Stimulated activated CD8-positive, alpha-beta memory T cell treated with anti-CD3 and anti-CD28 coated beads, Interleukin-2, amount 100 ng/mL, for 1 hour (primary cell): ENCODE measurements at regions not wholly inside any gene's neighbourhood (a gene's known extent, or its start where the extent isn't known, plus 50 kb on each side); places are given as distances from the start of the nearest gene placed in this dataset.
"Not testable (repeated sequence)": the region's sequence is repeated elsewhere in the genome, so short reads cannot be mapped to it uniquely, and the experiment has no call there.

Experiments
- DNase-seq, 2 donors: peaks; one replicate each; pipeline ENCODE4 v3.0.0-alpha.2; 2020; ENCODE audit warnings: low read depth in 2 of 2

DNA sequence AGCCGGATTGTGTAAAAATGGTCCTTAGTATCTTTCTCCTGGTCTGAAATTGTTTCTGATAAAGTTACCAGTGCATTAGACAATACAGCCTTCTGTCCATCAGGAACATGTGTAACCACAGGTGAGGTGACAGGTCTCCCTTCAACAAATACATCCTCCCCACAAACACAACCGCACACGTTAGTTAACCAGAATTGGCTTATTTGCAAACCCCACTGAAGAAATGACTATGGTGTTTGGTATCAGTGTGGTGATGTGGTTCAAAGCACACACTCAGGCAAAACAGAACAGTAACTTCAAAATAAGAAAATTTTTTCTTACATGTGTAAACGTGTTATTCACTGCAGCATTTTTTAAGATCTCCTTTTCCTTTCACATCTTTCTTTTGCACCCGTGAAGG lies 517.2 kb upstream of the NR5A2 start:
- DNase-seq, result no peak

DNA sequence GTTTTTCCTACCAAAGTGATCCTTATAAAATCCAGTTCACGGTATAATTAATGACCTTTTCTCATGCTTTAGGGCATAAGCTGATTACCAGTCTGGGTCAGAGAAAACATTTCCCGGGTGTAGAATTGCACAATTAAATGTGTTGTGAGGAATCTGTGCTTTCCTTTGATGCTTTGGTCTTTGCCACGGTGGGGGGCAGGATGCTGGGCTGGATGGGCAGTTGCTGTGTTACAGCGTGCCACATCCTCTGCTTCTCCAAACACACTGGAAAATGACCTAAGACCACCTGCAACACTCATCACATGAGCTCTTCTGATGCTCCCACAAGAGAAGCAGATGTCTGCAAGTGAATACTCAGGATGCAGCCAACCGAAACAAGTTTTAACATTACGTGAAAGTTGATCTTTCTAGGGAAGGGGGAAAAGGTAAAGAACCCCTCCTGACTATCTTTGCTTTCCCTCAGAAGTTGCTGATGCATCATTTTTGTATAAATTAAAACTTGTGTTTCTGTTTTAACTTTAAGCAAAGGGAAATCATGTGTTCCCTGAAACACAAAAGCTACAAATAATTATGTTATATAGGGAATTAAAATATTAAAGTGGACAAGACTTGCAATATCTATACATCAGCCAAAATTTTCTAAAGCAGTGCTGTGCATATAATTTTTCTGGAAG lies 515.3 kb upstream of the NR5A2 start:
- DNase-seq, result no peak

DNA sequence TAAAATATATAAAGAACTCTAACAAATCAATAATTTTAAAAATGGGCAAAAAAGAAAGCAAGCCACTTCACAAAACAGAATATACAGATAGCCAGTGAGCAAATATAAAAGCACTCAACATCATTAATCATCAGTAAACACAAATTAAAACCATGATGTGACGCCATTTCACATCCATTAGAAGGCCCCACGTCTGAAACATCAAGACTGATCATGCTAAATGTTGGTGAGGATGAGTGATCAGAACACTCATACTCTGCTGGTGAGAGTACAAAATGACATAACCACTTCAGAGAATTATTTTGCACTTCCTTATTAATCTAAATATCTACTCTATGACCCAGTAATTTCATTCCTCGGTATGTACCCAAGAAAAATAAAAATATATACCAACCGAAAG lies 512.2 kb upstream of the NR5A2 start:
- DNase-seq, result no peak

DNA sequence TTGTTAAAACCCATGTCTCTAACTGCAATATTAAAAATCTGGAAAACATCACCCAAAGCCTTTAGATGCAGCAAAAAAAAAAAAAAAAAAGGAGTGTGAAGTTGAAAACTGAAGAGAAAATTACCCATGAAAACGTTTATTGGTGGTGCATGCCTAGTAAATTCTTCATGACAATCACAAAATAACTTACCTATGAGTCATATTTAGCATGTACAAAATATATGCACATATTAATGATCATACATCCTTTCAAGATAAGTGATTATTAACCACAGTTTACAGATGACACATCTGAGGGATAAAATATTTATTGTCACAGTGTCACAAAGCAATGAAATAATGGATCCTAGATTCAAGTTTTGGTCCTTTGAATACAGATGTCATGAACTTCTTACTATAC lies 505.2 kb upstream of the NR5A2 start:
- DNase-seq, result no peak

DNA sequence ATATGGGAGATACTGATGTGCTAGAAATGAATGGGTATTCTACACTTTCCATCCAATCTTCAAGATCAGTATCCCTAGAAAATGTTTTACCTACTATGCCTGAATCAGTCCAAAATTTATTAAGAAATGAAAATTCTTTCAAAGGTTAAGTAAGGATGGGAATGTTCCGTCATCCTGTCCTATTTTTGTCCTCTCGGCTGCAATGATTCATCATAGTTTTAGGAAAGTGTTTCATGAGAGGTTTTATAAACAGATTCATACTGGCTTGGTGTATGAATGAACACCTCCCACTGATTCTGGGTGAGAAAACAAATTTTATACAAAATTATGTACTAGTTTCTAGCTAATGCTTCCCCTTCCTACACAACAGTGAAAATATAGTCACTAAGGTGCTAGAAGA lies 504.6 kb upstream of the NR5A2 start:
- no peak for DNase-seq

DNA sequence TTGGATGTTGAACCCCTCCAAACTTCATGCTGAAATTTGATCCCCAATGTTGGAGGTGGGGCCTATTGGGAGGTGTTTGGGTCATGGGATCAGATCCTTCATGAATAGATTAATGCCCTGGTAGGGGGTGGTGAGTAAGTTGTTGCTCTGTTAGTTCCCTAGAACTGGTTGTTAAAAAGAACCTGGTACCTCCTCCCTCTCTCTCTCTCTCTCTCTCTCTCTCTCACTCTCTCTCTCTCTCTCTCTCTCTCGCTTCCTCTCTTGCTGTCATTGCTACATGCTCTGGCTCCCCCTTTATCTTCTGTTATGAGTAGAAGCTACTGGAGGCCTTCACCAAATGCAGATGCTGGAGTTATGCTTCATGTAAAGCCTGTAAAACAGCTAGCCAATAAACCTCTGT lies 498.2 kb upstream of the NR5A2 start:
- no peak for DNase-seq

DNA sequence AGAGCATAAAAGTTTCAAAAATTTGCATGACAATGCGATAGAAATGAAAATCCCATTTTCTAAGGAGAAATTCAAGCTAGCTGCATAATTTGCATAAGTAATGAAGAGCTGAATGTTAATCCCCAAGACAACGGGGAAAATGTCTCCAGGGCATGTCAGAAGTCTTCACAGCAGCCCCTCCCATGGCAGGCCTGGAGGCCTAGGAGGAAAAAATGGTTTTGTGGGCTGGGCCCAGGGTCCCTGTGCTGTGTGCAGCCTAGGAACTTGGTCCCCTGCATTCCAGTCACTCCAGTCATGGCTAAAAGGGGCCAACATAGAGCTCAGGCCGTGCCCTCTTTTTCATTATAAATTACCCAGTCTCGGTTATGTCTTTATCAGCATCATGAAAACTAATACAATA lies 494.1 kb upstream of the NR5A2 start:
- not testable (repeated sequence) for DNase-seq

DNA sequence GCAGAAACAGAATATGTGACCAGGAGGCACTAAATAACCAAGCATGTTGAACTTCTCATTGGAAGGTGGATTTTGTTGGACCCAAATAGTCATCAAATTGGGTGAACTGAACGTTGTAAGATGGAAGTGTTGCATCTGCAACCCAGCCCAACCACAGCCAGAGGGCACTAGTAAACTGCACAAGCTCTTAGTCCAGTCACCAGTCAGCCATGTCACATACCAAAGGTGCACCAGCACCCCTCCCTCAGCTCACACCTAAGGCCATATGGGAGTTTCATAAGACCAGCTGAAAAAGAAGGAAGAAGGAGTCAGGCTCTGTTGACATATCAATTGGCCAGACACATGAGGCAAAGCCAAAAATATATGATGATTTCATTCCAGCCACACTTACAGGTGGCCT lies 481.7 kb upstream of the NR5A2 start:
- DNase-seq, result no peak

DNA sequence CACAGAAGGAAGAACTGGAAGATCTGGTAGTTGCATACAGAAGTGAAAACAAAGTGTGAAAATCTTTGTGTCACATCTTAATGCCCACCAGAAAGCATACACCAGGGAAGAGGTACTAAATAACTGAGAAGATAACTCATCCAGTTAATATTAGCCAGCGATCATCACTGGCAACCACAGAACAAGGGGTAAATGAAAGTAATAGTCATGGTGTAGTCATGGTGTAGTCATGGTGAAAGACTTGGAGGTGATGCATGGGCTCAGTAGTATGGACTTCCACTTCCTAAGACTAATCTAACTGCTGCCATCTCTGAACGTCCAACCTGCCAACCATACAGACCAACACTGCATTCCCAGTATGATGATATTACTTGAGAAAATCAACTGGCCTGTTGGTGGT lies 481.2 kb upstream of the NR5A2 start:
- DNase-seq, result no peak

DNA sequence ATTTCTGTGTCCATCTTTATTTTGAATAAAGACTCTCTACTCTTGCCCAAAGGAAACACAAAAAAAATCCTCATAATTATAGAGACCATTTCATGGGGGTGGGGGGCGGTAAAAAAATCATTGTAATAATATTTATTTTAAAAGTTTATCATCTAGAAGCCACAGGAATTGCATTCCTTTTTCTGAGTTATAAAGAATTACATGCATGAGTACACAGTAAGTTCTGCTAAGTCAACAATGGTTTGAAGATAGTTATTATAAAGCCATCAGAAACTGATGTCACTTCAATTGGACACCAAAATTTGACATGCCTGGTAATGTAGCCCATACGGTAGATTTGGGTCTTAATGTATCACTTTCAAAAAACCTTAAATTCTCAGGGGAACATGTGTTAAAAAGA lies 478.1 kb upstream of the NR5A2 start:
- no peak for DNase-seq

DNA sequence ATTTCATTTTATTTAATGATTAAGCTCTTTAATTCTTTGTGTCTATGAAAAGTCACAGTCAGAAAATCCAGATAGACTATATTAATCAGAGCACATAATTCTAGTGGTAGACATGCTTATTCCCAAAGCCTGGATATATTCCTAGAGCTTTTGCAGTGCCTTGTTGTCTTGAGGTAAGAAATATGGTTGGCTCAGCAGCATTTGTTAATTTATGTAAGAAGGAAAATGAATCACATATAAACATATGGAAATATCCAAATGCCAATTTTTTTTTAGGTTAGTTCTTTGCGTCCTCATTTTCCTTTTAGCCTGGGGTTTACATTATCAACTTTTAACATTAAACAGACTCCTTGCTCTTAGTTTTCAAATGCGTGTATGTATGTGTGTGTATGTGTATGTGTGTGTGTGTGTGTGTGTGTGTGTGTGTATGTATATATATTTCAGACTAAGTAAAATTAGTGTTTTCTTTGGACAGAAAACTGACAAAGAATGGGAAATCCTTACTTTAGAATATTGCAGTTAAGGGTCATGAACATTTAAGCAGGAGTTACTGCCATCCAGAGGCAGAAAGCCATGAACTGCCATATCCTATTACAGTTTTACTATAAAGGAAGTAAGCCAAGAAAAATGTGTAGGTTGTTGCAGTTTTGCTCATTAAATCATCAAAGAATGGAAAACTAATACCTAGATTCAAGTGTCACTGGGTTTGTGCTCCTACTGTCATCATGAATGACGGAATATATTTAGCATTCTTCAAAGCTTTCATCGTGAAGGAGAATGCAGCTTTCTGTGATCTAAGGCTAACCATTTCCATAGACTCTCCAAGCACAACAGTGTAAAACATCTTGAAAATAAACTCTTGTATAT lies 477.1 kb upstream of the NR5A2 start:
- DNase-seq, result no peak

DNA sequence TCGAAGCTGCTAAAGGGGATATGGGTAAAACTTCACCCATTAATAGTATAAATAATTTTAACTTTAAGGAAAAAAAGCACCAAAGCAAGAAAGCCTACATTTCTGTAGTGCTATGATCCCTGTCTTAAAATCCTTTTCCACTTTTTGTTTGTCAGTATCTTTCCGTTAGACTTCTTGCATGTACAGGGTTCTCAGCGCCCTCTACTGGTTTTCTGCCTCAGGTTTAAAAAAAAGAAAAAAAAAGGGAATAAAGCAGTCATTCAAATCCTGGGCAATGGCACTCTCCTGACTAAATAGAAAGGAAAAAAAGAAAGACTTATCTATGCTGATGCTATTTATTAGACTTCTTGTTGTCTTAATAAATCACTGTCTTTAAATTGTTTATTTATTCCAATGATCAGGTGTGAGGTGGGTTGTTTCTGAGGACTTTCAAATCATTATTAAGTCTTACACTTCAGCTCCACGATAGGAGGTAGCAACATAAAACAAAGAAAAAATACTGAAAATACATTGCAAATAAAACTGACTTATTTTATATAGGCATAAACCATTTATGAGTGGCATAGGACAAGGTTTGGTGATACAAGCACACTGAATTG lies 475.4 kb upstream of the NR5A2 start:
- no peak for DNase-seq

DNA sequence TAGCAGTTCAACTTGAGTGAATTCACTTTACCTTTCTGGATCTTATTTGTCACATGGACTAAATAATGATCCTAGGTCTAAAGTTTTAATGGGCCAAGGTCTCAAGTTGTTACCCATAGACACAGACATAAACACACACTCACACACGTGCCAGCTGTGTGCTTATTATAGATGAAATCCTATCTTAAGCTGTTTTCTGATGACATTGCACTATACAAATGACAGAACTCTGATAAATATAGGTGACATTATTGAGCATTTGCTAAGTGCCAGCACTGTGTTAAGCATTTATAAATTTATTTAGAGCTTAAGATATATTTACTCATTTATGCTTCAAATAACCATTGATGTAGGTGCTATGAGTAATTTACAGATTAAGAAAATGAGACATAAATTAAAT lies 474.4 kb upstream of the NR5A2 start:
- no peak for DNase-seq

DNA sequence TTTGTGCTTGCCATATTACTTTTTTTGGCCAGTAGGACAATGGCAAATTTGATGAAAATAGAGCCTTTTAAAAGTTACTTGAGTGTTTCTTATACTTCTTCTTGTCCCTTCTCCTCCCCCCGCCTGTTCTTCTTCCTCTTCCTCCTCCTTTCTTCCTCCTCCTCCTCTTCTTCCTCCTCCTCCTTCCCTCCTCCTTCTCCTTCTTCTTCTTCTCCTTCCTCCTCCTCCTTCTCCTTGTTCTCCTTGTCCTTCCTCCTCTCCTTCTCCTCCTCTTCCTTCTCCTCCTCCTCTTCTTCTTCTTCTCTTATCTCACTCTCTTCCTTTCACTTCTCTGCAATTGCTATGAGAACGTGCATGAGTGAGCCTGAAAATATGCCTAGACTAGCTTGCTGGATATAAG lies 466.2 kb upstream of the NR5A2 start:
- no peak for DNase-seq

DNA sequence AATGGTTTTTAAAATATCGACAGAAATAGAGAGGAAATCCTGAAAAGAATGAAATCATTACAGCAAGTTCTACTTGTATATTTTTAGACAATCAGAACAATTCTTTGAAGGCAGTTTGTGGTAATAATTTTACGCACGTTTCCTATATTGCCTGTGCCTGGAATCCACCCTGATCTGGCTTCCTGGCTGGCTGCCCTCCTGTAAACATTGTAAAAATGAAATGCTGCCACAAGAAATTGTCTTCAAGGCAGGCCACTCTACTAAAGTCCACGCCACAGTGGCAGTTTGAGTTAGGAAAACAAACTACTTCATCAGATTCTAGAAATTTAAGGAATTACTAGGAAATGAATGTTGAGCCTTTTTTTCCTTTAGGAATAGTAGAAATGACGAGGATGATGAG lies 454.5 kb upstream of the NR5A2 start:
- no peak for DNase-seq

DNA sequence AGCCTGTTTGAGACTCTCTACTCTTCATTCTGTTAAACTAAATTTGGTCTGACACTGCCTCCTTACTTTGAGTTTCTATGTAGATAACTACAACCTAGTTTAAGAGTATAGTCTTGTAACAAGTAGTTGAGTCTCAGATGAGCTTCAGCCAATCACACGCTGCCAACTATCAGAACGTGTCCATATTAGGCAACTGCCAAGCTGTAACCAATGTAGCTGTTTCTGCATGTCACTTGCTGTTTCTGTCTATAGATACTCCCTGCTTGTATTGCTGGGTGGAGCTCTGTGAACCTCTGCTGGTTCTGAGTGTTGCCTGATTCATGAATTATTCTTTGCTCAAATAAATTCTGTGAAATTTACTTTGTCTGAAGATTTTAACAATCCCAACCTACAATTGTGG lies 452.6 kb upstream of the NR5A2 start:
- no peak for DNase-seq

DNA sequence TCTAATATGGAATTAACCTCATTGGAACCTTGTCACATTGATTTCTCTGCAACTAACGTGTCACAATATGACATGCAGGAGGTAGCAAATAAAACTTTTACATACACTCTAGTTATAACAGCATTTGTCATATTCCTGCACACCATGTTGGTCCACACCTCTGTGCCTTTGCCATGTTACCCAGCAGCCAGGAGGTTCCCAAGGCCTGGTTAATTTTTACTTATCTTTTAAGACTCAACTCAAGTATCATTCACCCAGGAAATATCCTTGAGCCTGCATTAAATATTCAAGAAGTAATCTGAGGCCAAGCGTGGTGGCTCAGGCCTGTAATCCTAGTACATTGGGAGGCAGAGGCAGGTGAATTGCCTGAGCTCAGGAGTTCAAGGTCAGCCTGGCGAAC lies 447.2 kb upstream of the NR5A2 start:
- DNase-seq, result no peak

DNA sequence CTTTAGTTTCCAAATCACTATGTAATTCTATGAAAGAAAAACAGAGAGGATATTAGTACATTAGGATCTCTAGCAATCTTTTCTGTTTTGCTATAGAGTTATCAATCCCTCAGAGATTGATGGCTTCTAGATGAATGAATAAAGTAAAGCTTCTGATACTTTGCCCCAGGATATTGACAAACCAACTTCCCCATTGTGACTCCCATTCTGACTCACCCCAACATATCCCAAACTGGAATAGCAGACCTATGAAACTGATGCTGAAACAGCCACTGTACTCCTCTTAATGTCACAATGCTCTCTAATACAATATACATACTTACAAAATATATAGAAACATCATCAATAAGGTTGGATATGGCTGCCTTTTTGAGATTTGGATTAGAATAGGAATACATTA lies 442.1 kb upstream of the NR5A2 start:
- no peak for DNase-seq

DNA sequence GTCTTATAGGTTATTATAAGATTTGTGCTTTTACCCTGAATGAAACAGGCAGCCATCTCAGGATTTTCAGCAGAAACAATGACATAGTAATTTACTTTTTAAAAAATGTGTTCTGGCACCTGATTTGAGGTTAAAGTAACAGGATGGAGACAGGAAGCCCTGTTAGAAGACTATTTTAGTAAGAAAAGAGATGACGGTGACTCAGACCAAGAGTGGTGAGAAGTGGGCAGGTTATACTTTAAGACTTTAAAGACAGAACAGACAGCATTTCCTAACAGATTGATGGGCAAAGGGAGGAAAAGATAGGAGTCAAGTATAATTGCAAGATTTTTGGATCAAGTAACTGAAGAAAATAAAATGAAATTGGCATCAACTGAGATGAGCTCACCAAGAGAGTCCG lies 436.8 kb upstream of the NR5A2 start:
- DNase-seq, result no peak

DNA sequence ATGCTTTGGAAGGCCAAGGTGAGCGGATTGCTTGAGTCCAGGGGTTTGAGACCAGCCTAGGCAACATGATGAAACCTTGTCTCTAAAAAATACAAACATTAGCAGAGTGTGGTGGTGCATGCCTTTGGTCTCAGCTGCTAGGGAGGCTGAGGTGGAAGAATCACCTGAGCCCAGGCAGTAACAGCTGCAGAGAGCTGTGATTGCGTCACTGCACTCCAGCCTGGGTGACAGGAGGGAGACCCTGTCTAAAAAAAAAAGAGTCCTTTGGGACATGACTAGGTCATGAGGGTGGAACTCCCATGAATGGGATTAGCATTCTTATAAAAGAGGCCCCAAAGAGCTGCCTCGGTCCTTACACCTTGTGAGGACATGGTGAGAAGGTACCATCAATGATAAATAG lies 436.0 kb upstream of the NR5A2 start:
- no peak for DNase-seq

DNA sequence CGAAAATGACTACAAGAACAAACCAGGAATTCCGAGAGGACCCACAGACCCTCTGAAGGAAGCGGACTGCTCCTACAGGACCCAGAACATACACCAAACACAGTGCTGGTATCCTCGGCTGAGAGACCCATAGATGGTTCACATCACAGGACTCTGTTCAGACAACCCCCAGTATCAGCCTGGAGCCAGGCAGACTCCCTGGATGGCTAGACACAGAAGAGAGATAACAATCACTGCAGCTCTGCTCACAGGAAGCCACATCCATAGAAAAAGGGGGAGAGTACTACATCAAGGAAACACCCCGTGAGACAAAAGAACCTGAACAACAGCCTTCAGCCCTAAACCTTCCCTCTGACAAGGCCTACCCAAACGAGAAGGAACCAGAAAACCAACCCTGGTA lies 434.0 kb upstream of the NR5A2 start:
- no peak for DNase-seq

DNA sequence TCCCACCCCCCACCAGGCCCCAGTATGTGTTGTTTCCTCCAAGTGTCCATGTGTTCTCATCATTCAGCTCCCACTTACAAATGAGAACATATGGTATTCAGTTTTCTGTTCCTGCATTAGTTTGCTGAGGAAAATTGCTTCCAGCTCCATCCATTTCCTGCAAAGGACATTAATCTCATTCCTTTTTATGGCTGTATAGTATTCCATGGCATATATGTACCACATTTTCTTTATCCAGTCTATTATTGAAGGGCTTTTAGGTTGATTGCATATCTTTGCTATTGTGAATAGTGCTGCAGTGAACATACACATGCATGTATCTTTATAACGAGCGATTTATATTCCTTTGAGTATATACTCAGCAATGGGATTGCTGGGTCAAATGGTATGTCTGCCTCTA lies 431.1 kb upstream of the NR5A2 start:
- not testable (repeated sequence) for DNase-seq

DNA sequence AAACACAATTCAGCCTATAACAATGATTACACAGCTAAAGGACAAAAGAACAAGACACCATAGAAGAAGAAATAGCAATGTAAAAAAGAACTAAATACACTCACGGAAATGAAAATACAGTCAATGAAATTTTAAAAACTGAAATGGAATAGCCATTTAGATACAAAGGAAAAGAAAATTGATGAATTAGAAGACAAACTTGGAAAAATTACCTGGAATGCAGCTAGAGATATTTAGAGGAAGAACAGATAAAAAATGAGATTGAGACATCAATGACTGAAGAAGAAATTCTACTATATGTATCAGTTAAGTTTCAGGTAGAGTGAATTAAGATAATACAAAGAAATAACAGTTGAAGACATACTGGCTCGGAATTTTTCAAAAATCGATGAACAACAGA lies 430.4 kb upstream of the NR5A2 start:
- DNase-seq, result no peak
